IMR-90 (cell line): ENCODE measurements at regions not wholly inside any gene's neighbourhood (a gene's known extent, or its start where the extent isn't known, plus 50 kb on each side); places are given as distances from the start of the nearest gene placed in this dataset.

Experiments used
- ATAC-seq: fragments of 200-7000 bp; cut with Tn5 transposase; 2 replicates; pipeline ENCODE4 v1.9.1; 2020; ENCODE audit warnings: low read depth, mild to moderate bottlenecking, moderate library complexity
- BruUV-seq: library from RNA; stranded (reverse); fragments of 400-500 nt; replicated peaks from 2 replicates; lab custom pipeline; 2021; lab: Mats Ljungman, UMichigan
- CTCF ChIA-PET: fragments of 300-600 bp; formaldehyde crosslinking; extraction: SDS; loops from one replicate; lab custom pipeline; 2021; ENCODE audit warnings: antibody characterized with exemption; lab: Yijun Ruan, JAX
- POLR2A ChIA-PET: fragments of 300-600 bp; sonication (Branson Sonifier 250); formaldehyde crosslinking; loops from one replicate; lab custom pipeline; 2022; ENCODE audit warnings: antibody characterized with exemption; ENCODE audit not compliant: unreplicated experiment; lab: Charles Lee
- DNase-seq: peaks from one replicate; pipeline ENCODE4 v3.0.0; 2013
- H2AFZ ChIP-seq: replicated peaks from 2 replicates; pipeline ENCODE3; 2013; ENCODE audit warnings: low read length, mild to moderate bottlenecking; ENCODE audit not compliant: poor library complexity
- H2AK5ac ChIP-seq: 2 replicates; pipeline ENCODE4 v1.6.1; 2013; ENCODE audit warnings: low read depth, low read length, inconsistent platforms
- H2AK9ac ChIP-seq: replicated peaks from 2 replicates; pipeline ENCODE3; 2013; ENCODE audit warnings: mild to moderate bottlenecking, low read depth, low read length, moderate library complexity; ENCODE audit not compliant: poor library complexity
- H2BK120ac ChIP-seq: 2 replicates; pipeline ENCODE4 v1.6.1; 2013; ENCODE audit warnings: low read depth, low read length, inconsistent platforms
- H2BK15ac ChIP-seq: 3 replicates; pipeline ENCODE4 v1.6.1; 2013; ENCODE audit warnings: low read depth, low read length, inconsistent platforms
- H2BK20ac ChIP-seq: 2 replicates; pipeline ENCODE4 v1.6.1; 2013; ENCODE audit warnings: low read depth, mild to moderate bottlenecking, inconsistent platforms, low read length, moderate library complexity
- H2BK5ac ChIP-seq: 2 replicates; pipeline ENCODE4 v1.6.1; 2013; ENCODE audit warnings: mild to moderate bottlenecking, low read depth, low read length, inconsistent platforms; ENCODE audit not compliant: poor library complexity, severe bottlenecking
- H3K14ac ChIP-seq: replicated peaks from 2 replicates; pipeline ENCODE4 v1.6.1; 2013; ENCODE audit warnings: low read depth, low read length, inconsistent platforms
- H3K18ac ChIP-seq: 2 replicates; pipeline ENCODE4 v1.6.1; 2013; ENCODE audit warnings: low read depth, low read length, control low read depth
- H3K23ac ChIP-seq: 2 replicates; pipeline ENCODE4 v1.6.1; 2013; ENCODE audit warnings: low read depth, low read length, inconsistent platforms
- H3K27ac ChIP-seq: 2 replicates; pipeline ENCODE4 v1.5.1; 2013; ENCODE audit warnings: mild to moderate bottlenecking, control low read depth, low read length; ENCODE audit not compliant: insufficient read depth
- H3K27me3 ChIP-seq: 2 replicates; pipeline ENCODE4 v1.6.1; 2013; ENCODE audit warnings: low read length; ENCODE audit not compliant: control insufficient read depth, insufficient read depth
- H3K36me3 ChIP-seq: 2 replicates; pipeline ENCODE4 v1.6.1; 2013; ENCODE audit warnings: low read length, mixed read lengths; ENCODE audit not compliant: control insufficient read depth, insufficient read depth
- H3K4ac ChIP-seq: 2 replicates; pipeline ENCODE4 v1.6.1; 2013; ENCODE audit warnings: low read depth, low read length, inconsistent platforms
- H3K4me1 ChIP-seq: 2 replicates; pipeline ENCODE4 v1.6.1; 2013; ENCODE audit warnings: low read length, mixed read lengths; ENCODE audit not compliant: control insufficient read depth, insufficient read depth
- H3K4me2 ChIP-seq: 2 replicates; pipeline ENCODE4 v1.6.1; 2013; ENCODE audit warnings: low read depth, mild to moderate bottlenecking, control low read depth, low read length, moderate library complexity
- H3K4me3 ChIP-seq: 2 replicates; pipeline ENCODE4 v1.5.1; 2013; ENCODE audit warnings: low read depth, mild to moderate bottlenecking, control low read depth, low read length, moderate library complexity; ENCODE audit not compliant: insufficient read depth
- H3K56ac ChIP-seq: 2 replicates; pipeline ENCODE4 v1.6.1; 2013; ENCODE audit warnings: low read length, inconsistent platforms; ENCODE audit not compliant: insufficient read depth; ENCODE audit errors: extremely low read depth
- H3K79me1 ChIP-seq, 2 experiments: 2 replicates each; pipeline ENCODE4 v1.6.1; 2013; ENCODE audit warnings: low read length in 2 of 2, inconsistent platforms in 1 of 2, low read depth in 1 of 2
- H3K9ac ChIP-seq: 2 replicates; pipeline ENCODE4 v1.6.1; 2013; ENCODE audit warnings: low read depth, low read length, control low read depth
- H3K9me1 ChIP-seq: 2 replicates; pipeline ENCODE4 v1.6.1; 2013; ENCODE audit warnings: low read length, inconsistent platforms; ENCODE audit not compliant: insufficient read depth
- H3K9me3 ChIP-seq: 2 replicates; pipeline ENCODE4 v1.6.1; 2013; ENCODE audit warnings: low read length; ENCODE audit not compliant: control insufficient read depth, insufficient read depth
- H4K20me1 ChIP-seq: 2 replicates; pipeline ENCODE4 v1.6.1; 2013; ENCODE audit warnings: low read length, inconsistent platforms; ENCODE audit not compliant: insufficient read depth
- H4K5ac ChIP-seq: 2 replicates; pipeline ENCODE4 v1.6.1; 2013; ENCODE audit warnings: mild to moderate bottlenecking, low read depth, low read length, control low read depth
- H4K8ac ChIP-seq, 2 experiments: 2 replicates each; pipeline ENCODE4 v1.6.1; 2013; ENCODE audit warnings: low read depth in 2 of 2, low read length in 2 of 2, control low read depth in 1 of 2, inconsistent platforms in 1 of 2
- H4K91ac ChIP-seq: 2 replicates; pipeline ENCODE4 v1.6.1; 2013; ENCODE audit warnings: low read depth, low read length, inconsistent platforms; ENCODE audit not compliant: insufficient read depth
- CHD1 ChIP-seq: IDR thresholded peaks from 2 replicates; pipeline ENCODE4 v1.6.1; 2012; ENCODE audit warnings: low read depth, low read length, improper control_type of control experiment
- CTCF ChIP-seq: conservative IDR thresholded peaks from 2 replicates; pipeline ENCODE4 v1.5.1; 2012; ENCODE audit warnings: mild to moderate bottlenecking, low read depth, low read length, improper control_type of control experiment
- FOS ChIP-seq: fragments of 150-350 bp; IDR thresholded peaks from 2 replicates; pipeline ENCODE4 v1.6.1; 2016; ENCODE audit warnings: low read depth, low read length
- NFE2L2 ChIP-seq: fragments of 150-350 bp; IDR thresholded peaks from 2 replicates; pipeline ENCODE4 v1.6.1; 2016; ENCODE audit warnings: low read depth, mild to moderate bottlenecking, low read length
- WGBS, 2 experiments: methylation state at CpG; one replicate each; pipeline versions ENCODE4 v1.1.5 to v1.1.7; 2013; ENCODE audit warnings: missing lambda C conversion rate in 2 of 2; ENCODE audit not compliant: insufficient read length in 1 of 2; ENCODE audit errors: extremely low coverage in 2 of 2; 5-methylcytosine and 5-hydroxymethylcytosine counted together
- dilution Hi-C: fragments of 300-500 bp; cut with HindIII; formaldehyde crosslinking; loops from one replicate; pipeline ENCODE4 v1.14.3; 2018; ENCODE audit warnings: low sequenced_read_pairs; ENCODE audit not compliant: unreplicated experiment
- in situ Hi-C: fragments of 300-500 bp; cut with MboI; formaldehyde crosslinking; loops from 3 replicates; pipeline ENCODE4 v1.14.3; 2019; ENCODE audit warnings: low sequenced_read_pairs, inconsistent platforms, mixed read lengths
- intact Hi-C: fragments of 100-400 bp; cut with micrococcal nuclease; formaldehyde crosslinking; loops from 2 replicates; pipeline ENCODE4 v1.10.0; 2022
- TF ChIP-seq, protein P1 (sequence below): fragments of 150-350 bp; IDR thresholded peaks from 2 replicates; pipeline ENCODE4 v1.6.1; 2017; ENCODE audit warnings: mild to moderate bottlenecking, antibody characterized with exemption, low read length, low read depth
- TF ChIP-seq, protein P2 (sequence below): fragments of 150-350 bp; IDR thresholded peaks from 2 replicates; pipeline ENCODE4 v1.6.1; 2016; ENCODE audit warnings: low read depth, mild to moderate bottlenecking, low read length, moderate library complexity, borderline replicate concordance

DNA sequence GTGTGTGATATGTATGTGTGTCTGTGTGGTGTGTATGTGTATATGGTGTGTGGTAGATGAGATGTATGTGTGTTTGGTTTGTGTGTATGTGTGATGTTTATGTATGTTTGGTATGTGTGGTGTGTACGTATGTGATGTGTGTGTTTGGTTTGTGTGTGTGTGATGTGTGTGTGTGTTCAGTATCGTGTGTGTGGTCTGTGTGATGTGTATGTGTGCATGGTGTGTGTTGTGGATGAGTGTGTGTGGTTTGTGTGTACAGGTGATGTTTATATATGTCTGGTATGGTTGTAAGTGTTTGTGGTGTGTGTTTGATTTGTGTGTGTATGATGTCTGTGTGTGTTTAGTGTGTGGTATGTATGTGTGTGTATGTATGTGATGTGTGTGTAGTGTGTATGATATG lies 199.4 kb downstream of the SUDS3 start:
- no TSS peak for BruUV-seq
- TF ChIP-seq CTCF: no peak
- TF ChIP-seq, protein P1, sequence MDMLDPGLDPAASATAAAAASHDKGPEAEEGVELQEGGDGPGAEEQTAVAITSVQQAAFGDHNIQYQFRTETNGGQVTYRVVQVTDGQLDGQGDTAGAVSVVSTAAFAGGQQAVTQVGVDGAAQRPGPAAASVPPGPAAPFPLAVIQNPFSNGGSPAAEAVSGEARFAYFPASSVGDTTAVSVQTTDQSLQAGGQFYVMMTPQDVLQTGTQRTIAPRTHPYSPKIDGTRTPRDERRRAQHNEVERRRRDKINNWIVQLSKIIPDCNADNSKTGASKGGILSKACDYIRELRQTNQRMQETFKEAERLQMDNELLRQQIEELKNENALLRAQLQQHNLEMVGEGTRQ: no peak
- no peak for TF ChIP-seq CHD1
- TF ChIP-seq FOS: no peak
- TF ChIP-seq, protein P2, sequence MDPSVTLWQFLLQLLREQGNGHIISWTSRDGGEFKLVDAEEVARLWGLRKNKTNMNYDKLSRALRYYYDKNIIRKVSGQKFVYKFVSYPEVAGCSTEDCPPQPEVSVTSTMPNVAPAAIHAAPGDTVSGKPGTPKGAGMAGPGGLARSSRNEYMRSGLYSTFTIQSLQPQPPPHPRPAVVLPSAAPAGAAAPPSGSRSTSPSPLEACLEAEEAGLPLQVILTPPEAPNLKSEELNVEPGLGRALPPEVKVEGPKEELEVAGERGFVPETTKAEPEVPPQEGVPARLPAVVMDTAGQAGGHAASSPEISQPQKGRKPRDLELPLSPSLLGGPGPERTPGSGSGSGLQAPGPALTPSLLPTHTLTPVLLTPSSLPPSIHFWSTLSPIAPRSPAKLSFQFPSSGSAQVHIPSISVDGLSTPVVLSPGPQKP: no peak
- no peak for TF ChIP-seq NFE2L2
- no peak overlapping the region for H3K27ac ChIP-seq
- H2BK5ac ChIP-seq: peak overlapping the region; percentile 89
- H2BK15ac ChIP-seq: no peak overlapping the region
- no peak overlapping the region for H3K18ac ChIP-seq
- no peak overlapping the region for H3K56ac ChIP-seq
- H3K79me1 ChIP-seq: no peaks in the 10 kb centered on the region
- no peaks in the 10 kb centered on the region for H4K20me1 ChIP-seq
- no peaks in the 10 kb centered on the region for H3K4me1 ChIP-seq
- H2AFZ ChIP-seq: no peak overlapping the region
- H3K4ac ChIP-seq: no peak overlapping the region
- DNase-seq: no peak
- intact Hi-C loops: no loop called here
- H3K36me3 ChIP-seq: no peaks in the 10 kb centered on the region
- ChIA-PET POLR2A (no interaction called here), CTCF (no interaction called here)
- no peak overlapping the region for H4K5ac ChIP-seq
- H4K8ac ChIP-seq: no peak overlapping the region
- H3K27me3 ChIP-seq: no peaks in the 10 kb centered on the region
- no peaks in the 10 kb centered on the region for H3K9me1 ChIP-seq
- H3K14ac ChIP-seq: no peak overlapping the region
- in situ Hi-C loops: no loop called here
- H2BK20ac ChIP-seq: no peak overlapping the region
- no peak overlapping the region for H2AK9ac ChIP-seq
- H2BK120ac ChIP-seq: no peak overlapping the region
- no peak overlapping the region for H2AK5ac ChIP-seq
- no peak overlapping the region for H3K23ac ChIP-seq
- dilution Hi-C loops: no loop called here
- H3K4me3 ChIP-seq: no peak overlapping the region
- ATAC-seq: no peak
- no peak overlapping the region for H3K9ac ChIP-seq
- 37 to 100% methylated on average over 1 to 2 of the region's 2 CpGs for WGBS, 2 experiments
- no peak overlapping the region for H3K4me2 ChIP-seq
- no peak overlapping the region for H4K91ac ChIP-seq
- H3K9me3 ChIP-seq: peaks cover 4% of the 10 kb centered on the region
